ENCODE measurements at regions not wholly inside any gene's neighbourhood (a gene's known extent, or its start where the extent isn't known, plus 50 kb on each side); places are given as distances from the start of the nearest gene placed in this dataset.

DNA sequence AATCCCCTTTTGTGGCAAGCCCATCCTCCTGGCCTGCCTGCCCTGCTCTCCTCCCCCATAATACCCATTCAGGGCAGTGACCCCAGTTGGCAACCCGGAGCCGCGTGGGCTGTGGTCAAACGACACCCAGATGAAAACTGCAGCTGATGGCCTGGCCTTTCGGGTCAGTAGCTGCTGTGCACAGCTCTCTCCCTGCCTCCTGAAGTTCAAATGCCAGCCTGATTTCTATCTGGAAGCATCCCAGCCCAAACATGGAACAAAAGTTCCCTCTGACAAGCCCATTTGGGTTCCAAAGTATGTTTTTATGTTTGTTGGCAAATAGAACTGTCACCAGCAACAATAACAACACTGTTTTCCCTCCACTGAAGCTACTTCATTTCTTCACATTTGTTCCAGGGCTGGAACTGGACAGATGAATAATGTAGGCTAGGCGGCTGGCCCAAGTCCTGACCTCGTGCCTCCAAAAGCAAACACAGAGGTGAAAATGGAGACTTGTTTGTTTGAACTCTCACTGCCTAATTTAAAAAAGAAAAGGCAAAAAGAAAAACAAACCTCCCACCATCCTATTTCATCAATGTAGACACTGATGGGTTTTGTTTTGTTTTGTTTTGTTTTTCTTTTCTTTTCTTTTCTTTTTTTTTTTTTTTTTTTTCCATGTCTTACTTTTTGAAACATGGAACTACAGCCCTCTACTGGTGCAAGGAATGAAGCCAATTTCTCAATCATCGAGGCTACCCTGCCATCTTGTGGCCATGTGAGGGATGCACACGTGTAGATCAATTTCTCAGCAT is 179.0 kb downstream of the ADSS2 start:
- Histone ChIP-seq H3F3A (ENCODE audit: insufficient read depth, low read length, poor library complexity, severe bottlenecking) (no peaks in the 10 kb centered on the region), H4K20me1 (ENCODE audit: insufficient read depth) (no peaks in the 10 kb centered on the region), H3K4me2 (ENCODE audit: low read length) (no peak overlapping the region), H3K27me3 (ENCODE audit: insufficient read depth, low read depth, low read length) (no peaks in the 10 kb centered on the region), H3K9ac (ENCODE audit: low read length) (no peak overlapping the region), H3K36me3 (ENCODE audit: insufficient read depth, low read length) (no peaks in the 10 kb centered on the region), H3K9me3 (ENCODE audit: low read length) (no peaks in the 10 kb centered on the region), H2AFZ (ENCODE audit: low read depth, low read length) (no peak overlapping the region), H3K9me2 (ENCODE audit: insufficient read depth, low read length) (no peaks in the 10 kb centered on the region), H3K4me3 (ENCODE audit: low read length) (no peak overlapping the region), H3K79me2 (replicated peaks; ENCODE audit: insufficient read depth, low read length) (no peaks in the 10 kb centered on the region), H3K27ac (ENCODE audit: low read length) (no peak overlapping the region)
- TF ChIP-seq SMC3 (conservative IDR thresholded peaks at IDR 0.05; ENCODE audit: poor library complexity), result peak; percentile 100
- TF ChIP-seq, protein P1, sequence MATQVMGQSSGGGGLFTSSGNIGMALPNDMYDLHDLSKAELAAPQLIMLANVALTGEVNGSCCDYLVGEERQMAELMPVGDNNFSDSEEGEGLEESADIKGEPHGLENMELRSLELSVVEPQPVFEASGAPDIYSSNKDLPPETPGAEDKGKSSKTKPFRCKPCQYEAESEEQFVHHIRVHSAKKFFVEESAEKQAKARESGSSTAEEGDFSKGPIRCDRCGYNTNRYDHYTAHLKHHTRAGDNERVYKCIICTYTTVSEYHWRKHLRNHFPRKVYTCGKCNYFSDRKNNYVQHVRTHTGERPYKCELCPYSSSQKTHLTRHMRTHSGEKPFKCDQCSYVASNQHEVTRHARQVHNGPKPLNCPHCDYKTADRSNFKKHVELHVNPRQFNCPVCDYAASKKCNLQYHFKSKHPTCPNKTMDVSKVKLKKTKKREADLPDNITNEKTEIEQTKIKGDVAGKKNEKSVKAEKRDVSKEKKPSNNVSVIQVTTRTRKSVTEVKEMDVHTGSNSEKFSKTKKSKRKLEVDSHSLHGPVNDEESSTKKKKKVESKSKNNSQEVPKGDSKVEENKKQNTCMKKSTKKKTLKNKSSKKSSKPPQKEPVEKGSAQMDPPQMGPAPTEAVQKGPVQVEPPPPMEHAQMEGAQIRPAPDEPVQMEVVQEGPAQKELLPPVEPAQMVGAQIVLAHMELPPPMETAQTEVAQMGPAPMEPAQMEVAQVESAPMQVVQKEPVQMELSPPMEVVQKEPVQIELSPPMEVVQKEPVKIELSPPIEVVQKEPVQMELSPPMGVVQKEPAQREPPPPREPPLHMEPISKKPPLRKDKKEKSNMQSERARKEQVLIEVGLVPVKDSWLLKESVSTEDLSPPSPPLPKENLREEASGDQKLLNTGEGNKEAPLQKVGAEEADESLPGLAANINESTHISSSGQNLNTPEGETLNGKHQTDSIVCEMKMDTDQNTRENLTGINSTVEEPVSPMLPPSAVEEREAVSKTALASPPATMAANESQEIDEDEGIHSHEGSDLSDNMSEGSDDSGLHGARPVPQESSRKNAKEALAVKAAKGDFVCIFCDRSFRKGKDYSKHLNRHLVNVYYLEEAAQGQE (IDR thresholded peaks at IDR 0.05; ENCODE audit: borderline replicate concordance), result no peak
- TF ChIP-seq RAD21 (conservative IDR thresholded peaks at IDR 0.05), result peak; percentile 100
- no peak for TF ChIP-seq EP300 (conservative IDR thresholded peaks at IDR 0.05; ENCODE audit: poor library complexity, severe bottlenecking)
- no peak for TF ChIP-seq TAF1 (IDR thresholded peaks at IDR 0.05; ENCODE audit: low read depth)
- TF ChIP-seq, protein P2, sequence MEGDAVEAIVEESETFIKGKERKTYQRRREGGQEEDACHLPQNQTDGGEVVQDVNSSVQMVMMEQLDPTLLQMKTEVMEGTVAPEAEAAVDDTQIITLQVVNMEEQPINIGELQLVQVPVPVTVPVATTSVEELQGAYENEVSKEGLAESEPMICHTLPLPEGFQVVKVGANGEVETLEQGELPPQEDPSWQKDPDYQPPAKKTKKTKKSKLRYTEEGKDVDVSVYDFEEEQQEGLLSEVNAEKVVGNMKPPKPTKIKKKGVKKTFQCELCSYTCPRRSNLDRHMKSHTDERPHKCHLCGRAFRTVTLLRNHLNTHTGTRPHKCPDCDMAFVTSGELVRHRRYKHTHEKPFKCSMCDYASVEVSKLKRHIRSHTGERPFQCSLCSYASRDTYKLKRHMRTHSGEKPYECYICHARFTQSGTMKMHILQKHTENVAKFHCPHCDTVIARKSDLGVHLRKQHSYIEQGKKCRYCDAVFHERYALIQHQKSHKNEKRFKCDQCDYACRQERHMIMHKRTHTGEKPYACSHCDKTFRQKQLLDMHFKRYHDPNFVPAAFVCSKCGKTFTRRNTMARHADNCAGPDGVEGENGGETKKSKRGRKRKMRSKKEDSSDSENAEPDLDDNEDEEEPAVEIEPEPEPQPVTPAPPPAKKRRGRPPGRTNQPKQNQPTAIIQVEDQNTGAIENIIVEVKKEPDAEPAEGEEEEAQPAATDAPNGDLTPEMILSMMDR (IDR thresholded peaks at IDR 0.05; ENCODE audit: poor library complexity, severe bottlenecking), result peak; percentile 100
- no peak for TF ChIP-seq MXI1 (conservative IDR thresholded peaks at IDR 0.05; ENCODE audit: poor library complexity, severe bottlenecking)
- no peak for TF ChIP-seq EZH2 (IDR thresholded peaks at IDR 0.05; ENCODE audit: borderline replicate concordance, insufficient read depth, low read length, poor library complexity, severe bottlenecking)
- no peak for TF ChIP-seq POLR2AphosphoS5 (IDR thresholded peaks at IDR 0.05)

GRCh38 chr1:244273262-244273844 is 178.4 kb downstream of the ADSS2 start:
- H3F3A ChIP-seq (ENCODE audit: insufficient read depth, low read length, poor library complexity, severe bottlenecking), result no peaks in the 10 kb centered on the region
- H3K4me3 ChIP-seq (ENCODE audit: low read length), result no peak overlapping the region
- H3K36me3 ChIP-seq (ENCODE audit: insufficient read depth, low read length), result no peaks in the 10 kb centered on the region
- TF ChIP-seq RAD21 (conservative IDR thresholded peaks at IDR 0.05) (no peak), TAF1 (IDR thresholded peaks at IDR 0.05; ENCODE audit: low read depth) (no peak), EZH2 (IDR thresholded peaks at IDR 0.05; ENCODE audit: borderline replicate concordance, insufficient read depth, low read length, poor library complexity, severe bottlenecking) (no peak), SMC3 (conservative IDR thresholded peaks at IDR 0.05; ENCODE audit: poor library complexity) (no peak), POLR2AphosphoS5 (IDR thresholded peaks at IDR 0.05) (no peak), MXI1 (conservative IDR thresholded peaks at IDR 0.05; ENCODE audit: poor library complexity, severe bottlenecking) (no peak), EP300 (conservative IDR thresholded peaks at IDR 0.05; ENCODE audit: poor library complexity, severe bottlenecking) (no peak)
- TF ChIP-seq, protein P2 (IDR thresholded peaks at IDR 0.05; ENCODE audit: poor library complexity, severe bottlenecking), result no peak
- TF ChIP-seq, protein P1 (IDR thresholded peaks at IDR 0.05; ENCODE audit: borderline replicate concordance), result no peak
- no peak overlapping the region for H2AFZ ChIP-seq (ENCODE audit: low read depth, low read length)
- no peak overlapping the region for H3K4me2 ChIP-seq (ENCODE audit: low read length)
- H3K79me2 ChIP-seq (replicated peaks; ENCODE audit: insufficient read depth, low read length), result no peaks in the 10 kb centered on the region
- H3K27ac ChIP-seq (ENCODE audit: low read length), result no peak overlapping the region
- H3K9me2 ChIP-seq (ENCODE audit: insufficient read depth, low read length), result no peaks in the 10 kb centered on the region
- H3K9me3 ChIP-seq (ENCODE audit: low read length), result no peaks in the 10 kb centered on the region
- no peaks in the 10 kb centered on the region for H4K20me1 ChIP-seq (ENCODE audit: insufficient read depth)
- no peaks in the 10 kb centered on the region for H3K27me3 ChIP-seq (ENCODE audit: insufficient read depth, low read depth, low read length)
- H3K9ac ChIP-seq (ENCODE audit: low read length), result no peak overlapping the region
